Fibroblast of mammary gland (primary cell): ENCODE measurements at regions not wholly inside any gene's neighbourhood (a gene's known extent, or its start where the extent isn't known, plus 50 kb on each side); places are given as distances from the start of the nearest gene placed in this dataset.

ENCODE experiments used
- DNase-seq: peaks from one replicate; pipeline ENCODE4 v3.0.0-alpha.2; 2010; ENCODE audit warnings: low read depth
- H3K4me3 ChIP-seq: 2 replicates; pipeline ENCODE4 v1.5.1; 2011; ENCODE audit warnings: low read depth, mild to moderate bottlenecking, low read length, moderate library complexity; ENCODE audit not compliant: control insufficient read depth
- CTCF ChIP-seq: conservative IDR thresholded peaks from 2 replicates; pipeline ENCODE4 v1.5.1; 2011; ENCODE audit warnings: low read depth, low read length, inconsistent platforms; ENCODE audit not compliant: control insufficient read depth, insufficient read depth

DNA sequence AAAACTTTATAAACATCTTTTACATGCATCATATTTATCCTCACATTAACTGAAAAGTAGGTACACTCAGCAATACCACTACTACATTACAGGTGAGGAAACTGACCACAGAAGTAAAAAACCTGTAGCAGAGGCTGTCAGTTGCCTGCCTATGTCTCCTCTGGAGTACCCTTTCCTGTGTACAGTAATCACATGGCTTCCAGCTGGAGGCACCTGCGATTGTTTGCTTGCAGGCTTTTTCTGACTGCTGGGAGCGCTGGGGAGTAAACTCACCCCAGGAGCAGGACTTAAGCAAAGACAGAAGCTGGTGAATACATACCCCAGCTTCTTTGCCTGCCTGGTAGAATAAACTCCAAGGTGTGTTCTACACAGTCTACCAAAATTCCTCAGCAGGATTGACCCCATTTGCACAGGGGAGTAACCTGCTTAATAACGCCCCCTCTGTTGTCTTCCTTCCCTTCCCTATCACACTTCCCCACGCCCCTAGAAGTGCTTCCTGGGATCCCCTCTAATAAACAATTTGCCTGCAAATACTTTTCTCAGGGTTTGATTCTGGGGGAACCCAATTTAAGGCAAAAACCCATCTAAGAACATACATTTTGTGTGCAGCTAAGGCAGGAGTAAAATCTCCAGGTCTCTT is 138.9 kb downstream of the PTH2R start:
- no peak for TF ChIP-seq CTCF
- no peak for DNase-seq
- H3K4me3 ChIP-seq = no peak overlapping the region

DNA sequence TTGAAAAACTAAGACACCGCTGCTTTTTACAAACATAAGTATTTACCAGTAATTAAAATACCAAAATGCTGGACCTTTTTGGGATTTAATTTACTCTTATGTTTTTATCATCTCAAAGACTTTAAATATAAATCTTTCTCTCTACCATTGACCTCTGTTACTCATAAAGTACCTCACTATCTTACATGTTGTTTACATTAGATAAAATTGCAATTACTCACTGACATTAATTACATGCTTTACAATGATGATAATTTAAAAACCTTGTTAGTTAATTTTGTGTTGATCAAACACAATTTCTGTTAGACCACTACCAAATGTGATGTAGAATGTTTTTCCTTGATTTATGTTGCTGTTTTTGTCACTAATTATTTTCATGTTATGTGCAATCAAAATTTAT is 139.5 kb downstream of the PTH2R start:
- TF ChIP-seq CTCF = no peak
- H3K4me3 ChIP-seq = no peak overlapping the region
- no peak for DNase-seq

DNA sequence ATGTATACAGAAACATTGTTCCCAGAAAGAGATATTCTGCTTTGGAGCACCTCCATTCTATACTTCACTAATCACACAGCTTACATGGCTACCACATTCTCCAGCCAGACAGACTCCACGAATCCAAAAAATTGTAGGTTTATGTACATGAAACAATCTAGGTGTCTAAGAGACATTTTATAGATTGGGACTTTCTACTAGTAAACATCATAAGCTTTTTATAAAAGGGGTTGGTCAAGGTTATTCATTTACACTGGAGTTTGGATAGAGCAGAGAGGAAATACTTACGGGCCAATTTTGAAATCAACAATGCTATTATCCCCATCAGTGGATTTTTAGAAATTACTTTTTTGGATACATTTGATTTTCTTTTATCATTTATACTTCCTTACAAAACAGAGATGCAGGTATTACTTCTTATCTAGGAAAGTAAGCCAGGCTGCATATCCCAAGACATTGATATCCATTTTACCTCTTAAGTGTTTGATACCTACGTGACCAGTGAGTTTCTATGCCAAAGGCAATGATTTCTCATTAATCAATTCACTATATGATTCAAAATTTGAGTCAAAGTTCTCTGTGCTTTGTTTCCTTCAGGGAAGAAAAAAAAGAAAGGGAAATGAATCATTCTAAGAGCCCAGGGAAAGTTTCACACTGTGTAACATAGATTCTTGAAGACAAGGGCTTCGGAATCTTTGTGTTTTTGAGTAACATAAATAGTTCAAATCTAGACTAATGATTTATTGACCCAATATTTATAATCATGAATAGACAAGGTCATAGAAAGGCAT is 140.5 kb downstream of the PTH2R start:
- H3K4me3 ChIP-seq = no peak overlapping the region
- DNase-seq = no peak
- no peak for TF ChIP-seq CTCF

DNA sequence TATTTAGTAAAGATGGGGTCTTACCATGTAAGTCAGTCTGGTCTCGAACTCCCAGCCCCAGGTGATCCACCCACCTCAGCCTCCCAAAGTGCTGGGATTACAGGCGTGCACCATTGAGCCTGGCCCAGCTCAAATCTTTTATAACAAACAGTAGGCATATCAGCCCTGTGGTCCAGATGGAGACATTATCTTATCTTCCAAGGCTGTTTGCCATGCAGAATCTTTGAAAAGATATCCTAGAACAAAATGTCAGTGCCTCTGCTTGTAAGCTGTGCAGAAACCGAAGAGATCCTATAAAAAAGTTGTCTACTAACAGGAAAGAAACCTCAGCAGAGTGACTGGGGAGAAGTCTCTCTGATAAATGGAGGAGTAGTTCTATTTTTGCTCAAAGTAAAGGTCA is 142.1 kb downstream of the PTH2R start:
- DNase-seq = no peak
- no peak overlapping the region for H3K4me3 ChIP-seq
- TF ChIP-seq CTCF = no peak

GRCh38 chr2:208549546-208550158 is 143.1 kb downstream of the PTH2R start:
- H3K4me3 ChIP-seq = no peak overlapping the region
- TF ChIP-seq CTCF = no peak
- DNase-seq = no peak

- TF ChIP-seq CTCF = no peak
- no peak overlapping the region for H3K4me3 ChIP-seq
- DNase-seq = no peak
Observed at GRCh38 chr2:208552943-208553342, 146.4 kb downstream of the PTH2R start.
